Effector CD8-positive, alpha-beta T cell (primary cell): ENCODE measurements at regions not wholly inside any gene's neighbourhood (a gene's known extent, or its start where the extent isn't known, plus 50 kb on each side); places are given as distances from the start of the nearest gene placed in this dataset.
"Not testable (repeated sequence)": the region's sequence is repeated elsewhere in the genome, so short reads cannot be mapped to it uniquely, and the experiment has no call there.

Experiments used
- DNase-seq: peaks from one replicate; lab custom pipeline; 2025; lab: John Stamatoyannopoulos, UW

DNA sequence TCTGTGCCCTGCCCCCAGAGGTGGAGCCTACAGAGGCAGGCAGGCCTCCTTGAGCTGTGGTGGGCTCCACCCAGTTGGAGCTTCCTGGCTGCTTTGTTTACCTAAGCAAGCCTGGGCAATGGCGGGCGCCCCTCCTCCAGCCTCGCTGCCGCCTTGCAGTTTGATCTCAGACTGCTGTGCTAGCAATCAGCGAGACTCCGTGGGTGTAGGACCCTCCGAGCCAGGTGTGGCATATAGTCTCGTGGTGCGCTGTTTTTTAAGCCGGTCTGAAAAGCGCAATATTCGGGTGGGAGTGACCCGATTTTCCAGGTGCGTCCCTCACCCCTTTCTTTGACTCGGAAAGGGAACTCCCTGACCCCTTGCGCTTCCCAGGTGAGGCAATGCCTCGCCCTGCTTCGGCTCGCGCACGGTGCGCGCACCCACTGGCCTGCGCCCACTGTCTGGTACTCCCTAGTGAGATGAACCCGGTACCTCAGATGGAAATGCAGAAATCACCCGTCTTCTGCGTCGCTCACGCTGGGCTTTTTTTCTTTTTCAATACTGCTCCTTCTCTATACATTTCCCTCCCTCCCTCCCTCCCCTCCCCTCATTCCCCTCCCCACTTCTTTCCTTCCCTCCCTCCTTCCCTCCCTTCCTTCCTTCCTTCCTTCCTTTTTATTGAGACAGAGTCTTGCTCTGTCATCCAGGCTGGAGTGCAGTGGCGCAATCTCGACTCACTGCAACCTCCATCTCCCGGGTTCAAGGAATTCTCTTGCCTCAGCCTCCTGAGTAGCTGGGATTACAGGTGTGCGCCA lies 197.1 kb upstream of the TBL1XR1 start:
- DNase-seq: not testable (repeated sequence)

DNA sequence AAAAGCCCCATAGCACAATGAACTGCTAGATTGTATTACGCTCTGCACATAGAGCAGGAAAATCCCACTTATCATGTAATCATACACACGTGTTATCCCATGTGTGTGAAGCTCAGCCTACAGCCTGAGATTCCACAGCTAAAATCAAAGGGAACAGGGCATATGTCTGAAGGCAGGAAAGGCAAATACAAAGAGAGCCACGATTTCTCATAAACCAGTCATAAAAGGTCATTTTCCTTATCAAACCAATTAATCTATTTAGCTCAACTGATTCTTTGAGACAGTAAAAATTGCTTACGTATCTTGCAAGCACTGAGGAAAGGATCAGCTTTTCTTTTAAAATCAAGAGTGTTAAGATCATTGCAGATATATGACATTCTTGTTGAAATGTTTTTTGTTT lies 199.5 kb upstream of the TBL1XR1 start:
- DNase-seq: no peak

DNA sequence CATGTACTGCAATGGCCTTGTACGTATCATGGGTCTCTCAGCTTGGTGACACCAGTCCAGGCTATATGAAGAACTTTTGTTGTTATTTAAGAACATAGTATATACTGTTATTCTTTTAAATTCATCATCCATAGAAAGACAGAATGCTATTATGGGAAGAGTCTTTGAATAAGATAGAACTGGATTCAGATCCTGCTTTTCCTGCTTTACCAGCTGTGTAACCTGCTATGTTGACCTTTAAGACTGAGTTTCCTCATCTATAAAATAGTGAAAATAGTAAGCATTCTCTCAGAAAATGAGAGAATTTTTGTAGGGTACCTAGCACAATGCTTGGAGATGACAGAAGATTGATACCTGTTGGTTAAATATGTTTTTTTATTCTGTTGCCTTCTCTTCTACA lies 204.1 kb upstream of the TBL1XR1 start:
- no peak for DNase-seq

DNA sequence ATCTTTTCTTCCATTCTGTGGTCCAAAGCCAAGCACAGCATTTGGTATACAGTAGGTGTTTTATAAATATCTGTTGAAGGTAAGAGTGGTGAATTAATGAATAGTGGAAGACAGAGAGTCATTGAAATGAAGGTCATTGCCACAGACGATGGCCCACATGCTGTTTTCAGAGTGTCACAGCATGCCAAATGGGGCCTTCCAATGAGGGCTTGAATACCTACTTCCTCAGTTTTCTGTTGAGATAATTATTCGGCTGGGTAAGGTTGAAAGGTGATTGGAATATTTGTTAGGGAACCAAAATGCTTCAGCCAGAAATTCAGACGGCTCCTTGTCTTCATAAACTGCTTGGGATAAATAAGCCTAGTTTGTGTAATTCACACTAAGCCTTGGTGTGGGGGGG lies 205.3 kb upstream of the TBL1XR1 start:
- no peak for DNase-seq

DNA sequence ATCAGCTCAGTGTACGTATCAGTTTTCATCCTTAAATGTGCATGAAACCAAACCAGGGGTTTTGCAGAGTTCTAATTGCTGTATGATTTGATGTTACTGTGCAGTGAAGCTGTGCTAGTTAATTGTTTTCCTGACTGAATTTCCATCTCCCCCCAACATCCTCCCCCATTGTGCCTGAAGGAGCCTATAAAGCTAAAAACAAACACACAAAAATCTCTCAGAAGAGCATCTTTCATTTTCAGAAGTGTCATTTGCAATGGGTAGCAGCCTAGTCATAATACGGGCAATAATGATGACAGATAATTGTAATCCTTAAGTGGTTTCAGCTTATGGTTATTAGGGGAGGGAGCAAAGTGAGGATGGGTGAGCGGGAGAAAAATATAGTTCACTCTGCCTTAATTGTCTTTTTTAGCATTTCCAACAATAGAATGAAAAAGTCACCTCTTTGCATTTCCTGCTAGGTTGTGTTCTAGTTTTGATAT lies 207.9 kb upstream of the TBL1XR1 start:
- DNase-seq: no peak

DNA sequence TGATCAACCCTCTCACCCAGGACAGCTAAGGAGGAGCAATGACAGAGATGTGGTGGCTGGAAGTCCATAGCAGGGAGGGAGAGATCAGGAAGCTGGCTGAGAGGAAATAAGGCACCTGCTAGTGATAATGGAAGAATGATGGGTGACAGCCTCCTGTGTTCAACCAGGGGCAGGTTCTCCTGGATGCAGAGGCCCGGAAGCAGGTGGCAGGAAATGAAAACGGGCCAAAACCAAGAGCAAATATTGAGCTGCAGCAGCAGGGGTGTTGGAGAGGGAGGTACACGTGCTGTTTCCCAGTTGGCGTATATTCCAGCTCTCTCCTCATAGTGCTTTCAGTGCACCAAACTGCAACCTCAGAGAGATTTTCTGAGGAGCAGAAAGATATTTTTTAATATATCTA lies 213.4 kb upstream of the TBL1XR1 start:
- no peak for DNase-seq

DNA sequence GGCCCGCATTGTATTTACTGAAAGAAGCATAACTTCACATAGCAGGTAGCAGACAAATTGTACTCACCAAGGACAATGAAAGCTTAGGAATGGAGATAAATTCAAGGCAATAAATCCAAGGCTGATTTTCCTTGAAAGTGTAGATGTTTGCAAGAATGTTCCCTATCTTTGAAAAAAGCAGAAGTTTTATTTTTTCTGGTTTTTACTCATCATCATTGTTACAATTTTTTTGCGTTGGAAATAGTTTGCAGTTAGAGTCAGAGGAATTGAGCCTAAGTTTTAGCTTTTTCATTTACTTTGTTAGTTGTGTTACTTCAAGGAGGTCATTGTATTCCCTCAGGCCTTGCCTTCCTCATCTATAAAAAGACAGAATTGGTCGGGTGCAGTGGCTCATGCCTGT lies 213.9 kb upstream of the TBL1XR1 start:
- no peak for DNase-seq

DNA sequence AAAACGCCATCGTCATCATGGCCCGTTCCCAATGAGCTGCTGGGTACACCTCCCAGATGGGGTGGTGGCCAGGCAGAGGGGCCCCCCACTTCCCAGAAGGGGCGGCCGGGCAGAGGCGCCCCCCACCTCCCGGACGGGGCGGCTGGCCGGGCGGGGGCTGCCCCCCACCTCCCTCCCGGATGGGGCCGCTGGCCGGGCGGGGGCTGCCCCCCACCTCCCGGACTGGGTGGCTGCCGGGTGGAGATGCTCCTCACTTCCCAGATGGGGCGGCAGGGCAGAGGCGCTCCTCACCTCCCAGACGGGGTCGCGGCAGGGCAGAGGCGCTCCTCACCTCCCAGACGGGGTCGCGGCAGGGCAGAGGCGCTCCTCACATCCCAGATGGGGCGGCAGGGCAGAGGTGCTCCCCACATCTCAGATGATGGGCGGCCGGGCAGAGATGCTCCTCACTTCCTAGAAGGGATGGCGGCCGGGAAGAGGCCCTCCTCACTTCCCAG lies 215.4 kb upstream of the TBL1XR1 start:
- DNase-seq: not testable (repeated sequence)

DNA sequence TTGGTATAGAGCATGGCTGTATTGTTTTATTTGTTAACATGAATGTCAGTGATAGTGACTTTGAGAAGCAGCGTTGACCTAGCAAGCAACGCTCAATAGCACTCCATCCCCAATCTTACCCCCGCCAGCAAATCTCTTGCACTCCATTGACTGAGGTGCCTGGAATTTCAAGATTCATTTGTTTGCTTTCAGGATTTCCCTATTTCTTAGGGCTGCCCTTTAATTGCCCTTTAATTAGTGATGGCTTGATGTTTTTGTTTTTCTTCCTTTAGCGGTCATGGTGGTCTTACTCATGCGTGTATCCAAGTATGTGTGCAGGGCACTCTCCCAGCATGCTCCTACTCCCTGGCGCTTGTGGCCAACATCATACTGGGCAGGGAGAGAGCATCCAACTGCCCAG lies 216.8 kb upstream of the TBL1XR1 start:
- DNase-seq: no peak

DNA sequence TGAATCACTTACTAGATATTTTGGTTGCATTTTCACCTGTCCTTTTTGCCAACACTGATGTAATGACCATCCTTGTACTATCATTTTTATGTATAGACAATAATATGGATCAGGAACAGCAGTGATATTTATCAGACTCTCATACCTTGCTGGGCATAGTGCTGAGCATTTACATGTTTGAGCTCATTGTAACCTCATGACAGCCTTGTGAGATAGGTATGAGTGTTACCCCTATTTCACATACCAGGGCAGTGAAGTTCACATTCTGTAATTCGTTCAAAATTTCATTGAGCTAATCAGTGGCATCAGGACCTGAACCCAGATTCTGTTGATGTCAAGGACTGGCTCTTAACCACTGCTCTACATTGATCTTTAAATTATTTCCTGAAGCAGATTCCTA lies 221.5 kb upstream of the TBL1XR1 start:
- no peak for DNase-seq

DNA sequence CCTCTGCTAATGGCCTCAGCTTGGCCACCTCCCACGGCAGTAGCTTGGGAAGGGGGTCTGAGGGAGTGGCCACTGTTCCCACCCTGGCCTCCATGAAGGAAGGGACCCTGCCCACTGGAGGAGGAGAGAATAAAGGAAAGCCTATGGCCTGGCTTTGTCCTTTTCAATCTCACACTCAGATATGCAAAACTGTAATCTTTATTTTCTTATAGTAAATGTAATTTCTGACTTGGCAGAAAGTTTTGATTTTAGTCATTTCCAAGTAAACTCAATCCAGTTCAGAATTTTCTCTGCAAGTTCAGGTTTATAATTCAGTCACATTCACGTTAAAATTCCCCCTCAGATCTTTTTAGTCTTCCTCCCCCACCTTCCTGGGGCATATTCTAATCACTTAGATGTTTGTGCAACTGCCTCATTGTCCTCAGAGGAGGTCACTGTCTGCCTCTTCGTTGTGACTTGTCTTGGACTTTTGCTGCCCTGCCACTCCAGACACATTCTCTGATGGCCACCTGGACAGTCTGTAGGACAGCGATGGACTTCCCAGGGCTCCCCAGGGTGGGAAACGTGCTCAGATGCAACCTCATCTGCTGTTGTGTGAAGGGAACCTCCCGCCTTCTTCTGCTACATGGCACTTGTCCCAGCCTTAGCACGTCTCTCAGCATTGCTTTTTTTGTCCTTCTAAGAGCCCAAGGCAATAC lies 222.8 kb upstream of the TBL1XR1 start:
- DNase-seq: no peak

DNA sequence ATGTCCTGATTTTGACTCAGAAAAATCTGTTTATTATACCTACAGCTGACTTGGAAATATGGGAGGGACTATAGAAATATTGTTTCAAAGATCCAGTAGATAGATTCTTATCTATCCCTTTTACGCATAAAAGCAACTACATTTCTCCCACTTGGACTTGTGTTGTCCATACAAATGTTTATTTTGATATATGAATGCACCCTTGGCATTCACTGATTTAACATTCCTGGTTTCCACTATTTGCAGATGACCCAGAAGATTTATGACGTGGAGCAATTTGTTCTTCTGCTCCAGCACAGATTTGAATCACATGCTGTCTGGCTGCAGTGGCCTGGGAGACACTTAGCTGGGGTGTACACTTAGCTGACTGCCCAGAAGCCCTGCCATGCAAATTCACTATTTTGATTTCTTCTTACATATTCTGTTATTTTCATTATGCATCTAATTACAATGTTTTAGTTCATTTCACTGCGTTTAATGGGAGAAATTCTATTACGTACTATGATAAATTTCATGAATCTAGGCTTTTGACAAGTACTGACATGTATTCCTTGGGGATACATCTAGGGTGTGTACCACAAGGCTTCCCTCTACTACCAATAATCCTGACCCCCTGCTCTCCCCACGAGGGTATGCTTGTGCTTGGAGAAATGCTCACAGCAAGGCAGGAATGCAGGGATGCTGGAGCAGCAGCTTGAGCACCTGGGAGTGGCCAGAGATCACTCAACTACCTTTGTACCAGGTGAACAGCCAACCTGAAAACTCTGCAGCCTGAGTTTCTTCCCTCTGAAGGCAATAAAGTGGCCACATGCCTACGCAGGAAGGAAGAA lies 223.6 kb upstream of the TBL1XR1 start:
- no peak for DNase-seq

DNA sequence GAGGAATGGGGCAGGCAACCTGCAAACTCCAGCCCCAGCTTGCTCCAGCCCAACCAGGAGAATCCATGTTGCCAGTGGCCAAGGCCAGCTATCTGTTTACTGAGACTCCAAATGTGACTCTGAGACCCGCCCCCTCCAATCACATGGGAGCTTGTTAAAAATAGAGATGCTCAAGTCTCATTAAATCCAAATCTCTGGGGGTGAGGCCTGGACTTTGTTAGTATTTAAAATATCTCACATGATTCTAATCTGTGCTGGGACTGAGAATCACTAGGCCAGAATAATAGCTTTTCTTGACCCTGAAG lies 224.2 kb upstream of the TBL1XR1 start:
- DNase-seq: no peak

DNA sequence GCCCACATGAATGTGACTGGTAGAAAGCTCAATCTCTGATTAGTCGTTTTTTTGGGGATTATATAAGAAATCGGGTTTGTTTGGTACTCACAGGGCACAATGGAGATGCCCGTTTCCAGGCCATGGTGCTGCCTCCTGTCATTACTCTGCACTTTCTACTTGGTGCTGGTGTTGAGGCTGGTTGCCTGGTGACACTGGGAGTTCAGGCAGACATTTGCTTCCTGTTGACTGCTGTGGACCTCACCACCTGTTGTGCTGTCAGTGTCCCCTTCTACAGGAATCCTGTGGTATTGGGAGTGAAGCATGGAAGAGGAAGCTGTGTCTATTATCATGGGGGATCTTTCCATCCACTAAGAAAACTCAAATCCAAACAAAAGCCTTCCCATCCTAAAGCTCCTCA lies 227.2 kb upstream of the TBL1XR1 start:
- DNase-seq: no peak

DNA sequence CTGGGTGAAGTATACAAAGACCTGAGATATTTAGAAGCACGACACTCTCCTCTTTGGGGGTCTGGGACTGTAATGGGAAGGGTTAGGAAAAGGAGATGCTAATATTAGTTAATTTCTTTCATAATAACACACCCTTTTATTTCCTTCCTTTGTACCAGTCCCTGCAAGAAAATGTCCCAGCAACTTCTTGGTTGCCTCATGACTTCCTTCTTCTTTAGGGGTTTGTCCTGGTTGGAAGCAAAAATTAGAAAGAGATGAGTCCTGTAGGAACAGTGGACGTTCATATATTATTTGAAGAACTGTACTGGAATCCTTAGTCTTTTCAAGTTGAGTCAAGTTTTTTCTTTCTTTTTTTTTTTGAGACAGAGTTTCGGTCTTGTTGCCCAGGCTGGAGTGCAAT lies 227.8 kb upstream of the TBL1XR1 start:
- no peak for DNase-seq

DNA sequence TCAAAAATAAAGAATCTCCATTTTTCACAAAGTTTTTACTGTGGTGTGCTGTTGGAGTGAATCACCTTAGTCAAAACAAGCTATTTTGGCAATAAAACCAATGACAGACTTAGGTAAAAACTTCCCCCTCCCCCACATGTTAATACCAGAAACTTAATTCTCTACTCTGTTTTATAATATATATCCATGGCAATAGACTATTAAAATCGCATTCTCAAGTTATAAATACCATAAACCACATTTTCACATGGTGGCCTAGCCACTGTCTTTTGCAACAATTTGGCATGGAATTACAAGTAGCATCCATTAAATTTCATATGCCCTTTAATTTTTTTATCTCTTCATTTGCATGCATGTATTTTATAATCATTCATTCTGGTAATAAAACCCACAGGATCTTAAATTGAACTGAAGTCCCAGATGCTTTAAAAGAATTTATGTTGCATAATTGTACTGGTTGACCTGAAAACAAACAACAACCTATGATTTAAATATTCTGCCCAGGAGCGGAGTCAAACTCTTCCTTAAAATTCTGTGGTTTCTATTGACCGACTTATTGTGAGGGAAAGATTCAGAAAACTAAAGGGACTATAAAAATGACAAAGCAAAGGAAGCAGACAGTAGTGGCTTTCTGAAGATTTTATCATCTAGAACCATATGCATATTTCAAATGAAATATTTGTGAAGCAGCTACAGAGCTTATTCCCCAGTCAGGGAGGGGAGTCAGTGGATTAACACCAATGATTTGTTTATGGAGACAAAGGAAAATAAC lies 229.0 kb upstream of the TBL1XR1 start:
- no peak for DNase-seq

DNA sequence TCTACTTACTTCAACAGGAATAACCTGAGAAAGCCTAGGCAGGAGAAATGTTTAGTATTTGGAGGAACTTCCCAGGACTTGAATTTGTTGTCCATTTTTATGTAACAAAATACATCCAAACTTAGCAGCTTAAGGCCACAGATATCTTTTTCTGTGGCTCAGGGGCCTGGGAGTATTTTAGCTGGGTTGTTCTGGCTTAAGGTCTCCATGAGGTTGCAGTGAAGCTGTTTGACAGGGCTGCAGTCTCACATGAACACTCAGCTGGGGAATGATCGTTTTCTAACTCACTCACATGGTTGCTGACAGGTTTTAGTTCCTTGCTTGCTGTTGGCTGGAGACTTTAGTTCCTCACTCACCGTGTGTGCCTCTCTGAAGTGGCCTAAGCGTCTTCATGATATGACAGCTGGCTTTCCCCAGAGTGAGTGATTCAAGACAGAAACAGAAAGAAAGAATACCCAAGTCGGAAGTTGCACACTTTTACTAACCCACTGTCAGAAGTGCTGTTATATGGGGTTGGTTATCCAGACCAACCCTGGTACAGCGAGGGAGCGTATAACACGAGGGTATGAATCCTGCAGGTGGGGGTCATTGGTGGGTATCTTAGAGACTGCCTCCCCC lies 229.7 kb upstream of the TBL1XR1 start:
- DNase-seq: no peak

DNA sequence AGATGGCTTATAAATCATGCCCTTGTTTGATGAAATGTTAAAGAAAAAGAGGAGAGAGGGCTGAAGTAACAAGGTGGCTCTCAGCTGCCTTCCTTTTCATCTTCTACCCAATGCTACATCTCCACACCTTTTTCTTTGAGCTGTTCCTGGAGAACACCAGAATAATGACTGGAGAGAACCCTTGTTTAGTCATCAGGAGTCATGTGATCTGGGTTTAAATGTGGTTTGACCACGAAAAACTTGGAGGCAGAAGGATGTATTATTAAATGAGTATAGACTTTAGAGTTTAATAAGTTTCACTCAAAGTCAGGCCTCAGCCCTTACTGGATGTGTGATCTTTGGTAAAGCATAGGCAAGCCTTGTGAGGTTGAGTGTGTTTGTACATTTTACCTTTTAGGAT lies 230.3 kb upstream of the TBL1XR1 start:
- no peak for DNase-seq

DNA sequence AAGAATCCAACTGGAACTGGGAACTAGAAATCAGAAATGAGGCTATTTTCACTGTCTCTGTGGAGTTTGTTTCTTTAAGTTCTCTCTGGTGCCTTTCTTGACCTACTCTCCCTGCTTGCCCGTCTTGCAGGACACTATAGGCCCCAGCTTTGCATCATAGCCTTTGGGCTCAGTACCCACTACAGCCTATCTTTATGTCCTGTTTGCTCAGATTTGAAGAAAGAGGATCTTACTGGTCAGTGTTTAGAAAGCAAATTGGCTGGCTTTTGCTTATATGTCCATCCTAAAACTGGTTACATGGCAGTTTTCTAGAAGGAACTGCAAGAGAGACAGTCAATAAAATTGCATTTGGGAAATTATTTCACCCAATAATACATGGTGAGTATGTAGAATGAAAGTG lies 231.8 kb upstream of the TBL1XR1 start:
- no peak for DNase-seq

DNA sequence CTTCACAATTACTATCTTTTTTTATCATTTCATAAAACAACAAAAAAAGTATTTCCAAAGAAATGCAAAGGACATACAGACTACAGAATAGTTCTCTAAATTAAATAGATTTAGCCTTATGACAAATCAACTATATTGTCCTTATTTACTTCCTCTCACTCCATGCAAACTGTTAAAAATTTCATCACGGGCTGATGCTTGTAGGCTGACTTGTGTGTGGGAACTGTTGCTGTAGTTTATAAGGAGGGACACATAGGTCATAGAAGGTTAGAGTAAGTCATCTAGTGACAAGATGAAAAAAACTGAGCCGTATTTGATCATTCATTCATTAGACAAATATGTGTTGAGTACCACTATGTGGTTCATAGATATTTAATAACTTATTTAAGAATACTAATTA lies 232.5 kb upstream of the TBL1XR1 start:
- DNase-seq: no peak

DNA sequence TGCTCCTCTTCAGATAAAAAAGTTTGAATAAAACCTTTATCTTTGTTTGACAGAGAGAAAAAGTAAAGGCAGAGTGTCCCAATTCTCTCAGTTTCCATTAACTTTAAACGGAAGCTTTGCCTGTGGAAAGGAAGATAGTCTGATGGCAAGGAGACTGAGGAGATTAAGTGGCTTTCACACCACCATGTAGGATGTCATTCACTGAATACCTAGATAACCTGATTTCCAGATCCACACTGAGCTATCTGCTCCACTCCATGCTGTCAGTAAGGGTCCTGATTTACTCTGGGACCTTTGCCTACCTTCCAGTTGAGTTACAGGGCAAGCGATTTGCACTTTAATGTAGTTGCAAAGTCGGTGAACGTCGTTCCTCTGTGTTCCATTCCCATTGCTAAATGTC lies 233.4 kb upstream of the TBL1XR1 start:
- no peak for DNase-seq
